Heart left ventricle (tissue), 16 donors: ENCODE measurements at regions not wholly inside any gene's neighbourhood (a gene's known extent, or its start where the extent isn't known, plus 50 kb on each side); places are given as distances from the start of the nearest gene placed in this dataset.

Source experiments
- ATAC-seq, 4 donors: fragments of 200-7000 bp; cut with Tn5 transposase; one replicate each; pipeline ENCODE4 v1.9.1; 2020 to 2022; ENCODE audit warnings: moderate library complexity in 4 of 4, mild to moderate bottlenecking in 3 of 4, moderate number of reproducible peaks in 1 of 4
- DNase-seq, 5 donors: peaks; one replicate each; pipeline ENCODE4 v3.0.0-alpha.2; 2020
- H3K27ac ChIP-seq, 12 donors: fragments of 200-600 bp; sonication (generic) in 4 of 12; one replicate each; pipeline versions ENCODE4 v1.5.0 to v1.8.0; 2016 to 2022; ENCODE audit warnings: mild to moderate bottlenecking in 2 of 12
- H3K27me3 ChIP-seq, 9 donors: fragments of 200-600 bp; sonication (generic) in 2 of 9; one replicate each; pipeline versions ENCODE4 v1.5.1 to v1.8.0; 2016 to 2022; ENCODE audit warnings: mild to moderate bottlenecking in 3 of 9
- H3K36me3 ChIP-seq, 9 donors: fragments of 200-600 bp; sonication (generic) in 2 of 9; one replicate each; pipeline versions ENCODE4 v1.5.0 to v1.8.0; 2018 to 2022; ENCODE audit warnings: mild to moderate bottlenecking in 2 of 9
- H3K4me1 ChIP-seq, 12 donors: fragments of 200-600 bp; sonication (generic) in 4 of 12; one replicate each; pipeline versions ENCODE4 v1.5.0 to v1.8.0; 2016 to 2022; ENCODE audit warnings: mild to moderate bottlenecking in 3 of 12
- H3K4me3 ChIP-seq, 12 donors: fragments of 200-600 bp; sonication (generic) in 4 of 12; one replicate each; pipeline versions ENCODE4 v1.5.0 to v1.8.0; 2017 to 2022; ENCODE audit warnings: mild to moderate bottlenecking in 9 of 12, moderate library complexity in 4 of 12
- H3K9me3 ChIP-seq, 12 donors: fragments of 200-600 bp; sonication (generic) in 4 of 12; one replicate each; pipeline versions ENCODE4 v1.5.0 to v1.8.0; 2016 to 2022; ENCODE audit warnings: mild to moderate bottlenecking in 1 of 12
- CTCF ChIP-seq, 12 donors: fragments of 200-600 bp; sonication (generic) in 4 of 12; IDR thresholded peaks; one replicate each; pipeline versions ENCODE4 v1.5.0 to v1.8.0; 2018 to 2022; ENCODE audit warnings: antibody characterized with exemption in 12 of 12, mild to moderate bottlenecking in 5 of 12
- POLR2A ChIP-seq, 2 donors: fragments of 450-650 bp; IDR thresholded peaks; one replicate each; pipeline ENCODE4 v1.6.1; 2017; ENCODE audit warnings: antibody characterized with exemption in 2 of 2, mild to moderate bottlenecking in 2 of 2, moderate library complexity in 2 of 2
- WGBS, 4 donors: extraction: QIAGEN DNeasy Blood & Tissue Kit in 2 of 4; methylation state at CpG; one replicate each; pipeline versions ENCODE4 v1.1.5 to v1.1.7; 2013 to 2018; 5-methylcytosine and 5-hydroxymethylcytosine counted together
- intact Hi-C, 10 donors: fragments of 100-400 bp; cut with DNase I; formaldehyde crosslinking; loops; one replicate each; pipeline versions ENCODE4 v1.11.1 to v1.14.2; 2022
- donor health status: ischemic (EF 13 %, LVEDD 7.1; RV severe dilation, severe dysfunction).
- donor health status: healthy with polysubstance abuse.
- donor health status: DM: no; HTN: yes; CAD: no.
- donor health status: DM: no; HTN: no; CAD: no.
- donor health status: ischemic (EF 25% LVEDD 6.9; RV normal size, moderate dysfunction).
- donor health status: ischemic (EF 25% LVEDD 5.7; RV mildly dilated, moderate dysfunction).
- donor health status: healthy.
- donor health status: DM: yes; HTN: yes; CAD: no.
- donor health status: ischemic (EF 35%, LVEDD 5.7; RV mildly dilated, moderate dysfunction).
- donor health status: nonischemic (EF 11% LVEDD 7.7; RV severe dilation, severe dysfunction).
- donor health status: DM: yes; HTN: yes; CAD: no.
- donor health status: PGD.
- donor health status: ischemic (EF 29% LVEDD 5.4; RV normal size, mild dysfunction).
- donor health status: nonischemic (EF 23%, LVEDD 6.1; RV moderate dilation, normal function).

GRCh38 chr2:129908721-129909373 lies 70.6 kb upstream of the RAB6C start:
- H3K4me1 ChIP-seq, result no peaks in the 10 kb centered on the region
- H3K27ac ChIP-seq, result no peak overlapping the region
- H3K27me3 ChIP-seq, result no peaks in the 10 kb centered on the region
- intact Hi-C loops, result no loop called here
- TF ChIP-seq CTCF (IDR thresholded peaks at IDR 0.05) (no peak), POLR2A (IDR thresholded peaks at IDR 0.05) (no peak)
- H3K36me3 ChIP-seq, result no peaks in the 10 kb centered on the region
- ATAC-seq (no peak), DNase-seq (no peak)
- no peak overlapping the region for H3K4me3 ChIP-seq
- WGBS, 4 donors, result 84 to 91% (median 89%) methylated on average over 10 to 18 of the region's 18 CpGs
- no peaks in the 10 kb centered on the region for H3K9me3 ChIP-seq

GRCh38 chr2:129909651-129910418 lies 69.6 kb upstream of the RAB6C start:
- Histone ChIP-seq H3K36me3 (no peaks in the 10 kb centered on the region), H3K4me3 (no peak overlapping the region), H3K4me1 (no peaks in the 10 kb centered on the region), H3K9me3 (no peaks in the 10 kb centered on the region), H3K27me3 (no peaks in the 10 kb centered on the region), H3K27ac (no peak overlapping the region)
- WGBS, 4 donors, result 82 to 89% (median 85%) methylated on average over 10 to 15 of the region's 15 CpGs
- ATAC-seq, result no peak
- intact Hi-C loops, result no loop called here
- TF ChIP-seq CTCF (IDR thresholded peaks at IDR 0.05) (no peak), POLR2A (IDR thresholded peaks at IDR 0.05) (no peak)
- no peak for DNase-seq

GRCh38 chr2:129910446-129911362 lies 68.8 kb upstream of the RAB6C start:
- H3K4me3 ChIP-seq, result no peak overlapping the region
- no peak for DNase-seq
- no peaks in the 10 kb centered on the region for H3K4me1 ChIP-seq
- no peak overlapping the region for H3K27ac ChIP-seq
- WGBS, 4 donors, result 83 to 93% (median 86%) methylated on average over 8 to 10 of the region's 10 CpGs
- H3K36me3 ChIP-seq, result no peaks in the 10 kb centered on the region
- no peak for TF ChIP-seq CTCF (IDR thresholded peaks at IDR 0.05)
- no peak for TF ChIP-seq POLR2A (IDR thresholded peaks at IDR 0.05)
- intact Hi-C loops, result no loop called here
- H3K27me3 ChIP-seq, result no peaks in the 10 kb centered on the region
- ATAC-seq, result no peak
- no peaks in the 10 kb centered on the region for H3K9me3 ChIP-seq
